ENCODE measurements at regions not wholly inside any gene's neighbourhood (a gene's known extent, or its start where the extent isn't known, plus 50 kb on each side); places are given as distances from the start of the nearest gene placed in this dataset.

DNA sequence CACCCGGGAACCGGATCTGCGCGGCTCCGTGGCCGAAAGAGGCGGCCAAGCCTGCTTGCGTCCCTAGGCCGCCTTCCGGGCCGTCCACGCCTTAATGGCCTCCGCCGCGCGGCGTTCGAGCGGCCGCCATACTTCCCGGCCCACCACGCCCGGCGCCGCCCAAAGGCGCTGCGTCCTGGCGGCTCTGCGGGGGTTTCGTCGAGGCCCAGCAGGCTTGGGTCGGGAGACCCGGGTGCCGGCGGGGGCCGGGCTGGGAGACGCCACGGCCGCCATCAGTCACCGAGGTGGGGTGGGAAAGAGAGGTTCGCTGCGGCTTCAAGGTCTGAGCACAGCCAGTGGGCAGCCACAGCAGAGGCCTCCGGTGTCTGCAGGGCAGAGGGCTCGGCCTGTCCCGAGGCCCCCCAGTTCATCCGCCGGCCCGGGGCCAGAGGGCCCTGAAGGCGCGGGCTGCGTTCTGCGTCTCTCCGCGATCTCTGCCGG is 545.8 kb upstream of the CDH10 start (continued):
- TF ChIP-seq, protein P1, sequence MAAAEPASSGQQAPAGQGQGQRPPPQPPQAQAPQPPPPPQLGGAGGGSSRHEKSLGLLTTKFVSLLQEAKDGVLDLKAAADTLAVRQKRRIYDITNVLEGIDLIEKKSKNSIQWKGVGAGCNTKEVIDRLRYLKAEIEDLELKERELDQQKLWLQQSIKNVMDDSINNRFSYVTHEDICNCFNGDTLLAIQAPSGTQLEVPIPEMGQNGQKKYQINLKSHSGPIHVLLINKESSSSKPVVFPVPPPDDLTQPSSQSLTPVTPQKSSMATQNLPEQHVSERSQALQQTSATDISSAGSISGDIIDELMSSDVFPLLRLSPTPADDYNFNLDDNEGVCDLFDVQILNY (CRISPR knock-in tag; IDR thresholded peaks at IDR 0.05), result no peak
- TF ChIP-seq, protein P2, sequence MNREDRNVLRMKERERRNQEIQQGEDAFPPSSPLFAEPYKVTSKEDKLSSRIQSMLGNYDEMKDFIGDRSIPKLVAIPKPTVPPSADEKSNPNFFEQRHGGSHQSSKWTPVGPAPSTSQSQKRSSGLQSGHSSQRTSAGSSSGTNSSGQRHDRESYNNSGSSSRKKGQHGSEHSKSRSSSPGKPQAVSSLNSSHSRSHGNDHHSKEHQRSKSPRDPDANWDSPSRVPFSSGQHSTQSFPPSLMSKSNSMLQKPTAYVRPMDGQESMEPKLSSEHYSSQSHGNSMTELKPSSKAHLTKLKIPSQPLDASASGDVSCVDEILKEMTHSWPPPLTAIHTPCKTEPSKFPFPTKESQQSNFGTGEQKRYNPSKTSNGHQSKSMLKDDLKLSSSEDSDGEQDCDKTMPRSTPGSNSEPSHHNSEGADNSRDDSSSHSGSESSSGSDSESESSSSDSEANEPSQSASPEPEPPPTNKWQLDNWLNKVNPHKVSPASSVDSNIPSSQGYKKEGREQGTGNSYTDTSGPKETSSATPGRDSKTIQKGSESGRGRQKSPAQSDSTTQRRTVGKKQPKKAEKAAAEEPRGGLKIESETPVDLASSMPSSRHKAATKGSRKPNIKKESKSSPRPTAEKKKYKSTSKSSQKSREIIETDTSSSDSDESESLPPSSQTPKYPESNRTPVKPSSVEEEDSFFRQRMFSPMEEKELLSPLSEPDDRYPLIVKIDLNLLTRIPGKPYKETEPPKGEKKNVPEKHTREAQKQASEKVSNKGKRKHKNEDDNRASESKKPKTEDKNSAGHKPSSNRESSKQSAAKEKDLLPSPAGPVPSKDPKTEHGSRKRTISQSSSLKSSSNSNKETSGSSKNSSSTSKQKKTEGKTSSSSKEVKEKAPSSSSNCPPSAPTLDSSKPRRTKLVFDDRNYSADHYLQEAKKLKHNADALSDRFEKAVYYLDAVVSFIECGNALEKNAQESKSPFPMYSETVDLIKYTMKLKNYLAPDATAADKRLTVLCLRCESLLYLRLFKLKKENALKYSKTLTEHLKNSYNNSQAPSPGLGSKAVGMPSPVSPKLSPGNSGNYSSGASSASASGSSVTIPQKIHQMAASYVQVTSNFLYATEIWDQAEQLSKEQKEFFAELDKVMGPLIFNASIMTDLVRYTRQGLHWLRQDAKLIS (CRISPR knock-in tag; IDR thresholded peaks at IDR 0.05; ENCODE audit: borderline replicate concordance), result no peak
- no peak for TF ChIP-seq ZNF416 (CRISPR knock-in tag; IDR thresholded peaks at IDR 0.05)

DNA sequence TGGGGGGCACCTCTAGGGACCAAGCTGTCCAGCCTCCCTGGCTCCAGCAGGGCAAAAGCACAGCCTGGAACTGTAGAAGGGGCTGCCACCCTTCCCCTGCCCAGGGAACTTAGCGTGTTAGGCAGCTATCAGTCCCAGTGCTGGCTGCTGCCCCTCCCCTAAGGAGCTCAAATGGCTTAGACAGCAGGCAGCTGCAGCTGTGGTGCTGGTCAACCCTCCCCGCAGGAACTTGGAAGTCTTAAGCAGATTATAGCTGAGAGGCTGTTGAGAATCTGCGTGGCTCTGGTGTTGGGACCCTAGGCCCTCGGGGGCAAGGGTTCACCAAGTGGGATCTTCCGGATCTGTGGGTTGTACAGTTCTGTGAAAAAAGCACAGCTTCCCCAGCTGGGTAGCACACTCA is 536.5 kb upstream of the CDH10 start:
- no peak overlapping the region for H3K27ac Mint-ChIP-seq
- ATAC-seq (no peak), DNase-seq (ENCODE audit: low spot score) (no peak)
- ChIA-PET CTCF (no interaction called here), POLR2A (no interaction called here)
- peaks cover 15% of the 10 kb centered on the region for H3K36me3 Mint-ChIP-seq
- H3K9me3 Mint-ChIP-seq, result peaks cover 46% of the 10 kb centered on the region
- TF ChIP-seq, protein P2 (CRISPR knock-in tag; IDR thresholded peaks at IDR 0.05; ENCODE audit: borderline replicate concordance), result no peak
- TF ChIP-seq PRRX2 (CRISPR knock-in tag; IDR thresholded peaks at IDR 0.05) (no peak), ZNF416 (CRISPR knock-in tag; IDR thresholded peaks at IDR 0.05) (no peak), ZNF396 (CRISPR knock-in tag; IDR thresholded peaks at IDR 0.05; ENCODE audit: borderline replicate concordance) (no peak), TCF7 (CRISPR knock-in tag; IDR thresholded peaks at IDR 0.05; ENCODE audit: low read depth) (no peak), ZNF219 (CRISPR knock-in tag; IDR thresholded peaks at IDR 0.05; ENCODE audit: borderline replicate concordance) (no peak)
- TF ChIP-seq, protein P3, sequence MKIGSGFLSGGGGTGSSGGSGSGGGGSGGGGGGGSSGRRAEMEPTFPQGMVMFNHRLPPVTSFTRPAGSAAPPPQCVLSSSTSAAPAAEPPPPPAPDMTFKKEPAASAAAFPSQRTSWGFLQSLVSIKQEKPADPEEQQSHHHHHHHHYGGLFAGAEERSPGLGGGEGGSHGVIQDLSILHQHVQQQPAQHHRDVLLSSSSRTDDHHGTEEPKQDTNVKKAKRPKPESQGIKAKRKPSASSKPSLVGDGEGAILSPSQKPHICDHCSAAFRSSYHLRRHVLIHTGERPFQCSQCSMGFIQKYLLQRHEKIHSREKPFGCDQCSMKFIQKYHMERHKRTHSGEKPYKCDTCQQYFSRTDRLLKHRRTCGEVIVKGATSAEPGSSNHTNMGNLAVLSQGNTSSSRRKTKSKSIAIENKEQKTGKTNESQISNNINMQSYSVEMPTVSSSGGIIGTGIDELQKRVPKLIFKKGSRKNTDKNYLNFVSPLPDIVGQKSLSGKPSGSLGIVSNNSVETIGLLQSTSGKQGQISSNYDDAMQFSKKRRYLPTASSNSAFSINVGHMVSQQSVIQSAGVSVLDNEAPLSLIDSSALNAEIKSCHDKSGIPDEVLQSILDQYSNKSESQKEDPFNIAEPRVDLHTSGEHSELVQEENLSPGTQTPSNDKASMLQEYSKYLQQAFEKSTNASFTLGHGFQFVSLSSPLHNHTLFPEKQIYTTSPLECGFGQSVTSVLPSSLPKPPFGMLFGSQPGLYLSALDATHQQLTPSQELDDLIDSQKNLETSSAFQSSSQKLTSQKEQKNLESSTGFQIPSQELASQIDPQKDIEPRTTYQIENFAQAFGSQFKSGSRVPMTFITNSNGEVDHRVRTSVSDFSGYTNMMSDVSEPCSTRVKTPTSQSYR (CRISPR knock-in tag; IDR thresholded peaks at IDR 0.05), result no peak
- TF ChIP-seq, protein P4, sequence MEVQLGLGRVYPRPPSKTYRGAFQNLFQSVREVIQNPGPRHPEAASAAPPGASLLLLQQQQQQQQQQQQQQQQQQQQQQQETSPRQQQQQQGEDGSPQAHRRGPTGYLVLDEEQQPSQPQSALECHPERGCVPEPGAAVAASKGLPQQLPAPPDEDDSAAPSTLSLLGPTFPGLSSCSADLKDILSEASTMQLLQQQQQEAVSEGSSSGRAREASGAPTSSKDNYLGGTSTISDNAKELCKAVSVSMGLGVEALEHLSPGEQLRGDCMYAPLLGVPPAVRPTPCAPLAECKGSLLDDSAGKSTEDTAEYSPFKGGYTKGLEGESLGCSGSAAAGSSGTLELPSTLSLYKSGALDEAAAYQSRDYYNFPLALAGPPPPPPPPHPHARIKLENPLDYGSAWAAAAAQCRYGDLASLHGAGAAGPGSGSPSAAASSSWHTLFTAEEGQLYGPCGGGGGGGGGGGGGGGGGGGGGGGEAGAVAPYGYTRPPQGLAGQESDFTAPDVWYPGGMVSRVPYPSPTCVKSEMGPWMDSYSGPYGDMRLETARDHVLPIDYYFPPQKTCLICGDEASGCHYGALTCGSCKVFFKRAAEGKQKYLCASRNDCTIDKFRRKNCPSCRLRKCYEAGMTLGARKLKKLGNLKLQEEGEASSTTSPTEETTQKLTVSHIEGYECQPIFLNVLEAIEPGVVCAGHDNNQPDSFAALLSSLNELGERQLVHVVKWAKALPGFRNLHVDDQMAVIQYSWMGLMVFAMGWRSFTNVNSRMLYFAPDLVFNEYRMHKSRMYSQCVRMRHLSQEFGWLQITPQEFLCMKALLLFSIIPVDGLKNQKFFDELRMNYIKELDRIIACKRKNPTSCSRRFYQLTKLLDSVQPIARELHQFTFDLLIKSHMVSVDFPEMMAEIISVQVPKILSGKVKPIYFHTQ (CRISPR knock-in tag; IDR thresholded peaks at IDR 0.05), result no peak
- TF ChIP-seq, protein P5, sequence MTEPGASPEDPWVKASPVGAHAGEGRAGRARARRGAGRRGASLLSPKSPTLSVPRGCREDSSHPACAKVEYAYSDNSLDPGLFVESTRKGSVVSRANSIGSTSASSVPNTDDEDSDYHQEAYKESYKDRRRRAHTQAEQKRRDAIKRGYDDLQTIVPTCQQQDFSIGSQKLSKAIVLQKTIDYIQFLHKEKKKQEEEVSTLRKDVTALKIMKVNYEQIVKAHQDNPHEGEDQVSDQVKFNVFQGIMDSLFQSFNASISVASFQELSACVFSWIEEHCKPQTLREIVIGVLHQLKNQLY (CRISPR knock-in tag; IDR thresholded peaks at IDR 0.05), result no peak
- TF ChIP-seq, protein P6, sequence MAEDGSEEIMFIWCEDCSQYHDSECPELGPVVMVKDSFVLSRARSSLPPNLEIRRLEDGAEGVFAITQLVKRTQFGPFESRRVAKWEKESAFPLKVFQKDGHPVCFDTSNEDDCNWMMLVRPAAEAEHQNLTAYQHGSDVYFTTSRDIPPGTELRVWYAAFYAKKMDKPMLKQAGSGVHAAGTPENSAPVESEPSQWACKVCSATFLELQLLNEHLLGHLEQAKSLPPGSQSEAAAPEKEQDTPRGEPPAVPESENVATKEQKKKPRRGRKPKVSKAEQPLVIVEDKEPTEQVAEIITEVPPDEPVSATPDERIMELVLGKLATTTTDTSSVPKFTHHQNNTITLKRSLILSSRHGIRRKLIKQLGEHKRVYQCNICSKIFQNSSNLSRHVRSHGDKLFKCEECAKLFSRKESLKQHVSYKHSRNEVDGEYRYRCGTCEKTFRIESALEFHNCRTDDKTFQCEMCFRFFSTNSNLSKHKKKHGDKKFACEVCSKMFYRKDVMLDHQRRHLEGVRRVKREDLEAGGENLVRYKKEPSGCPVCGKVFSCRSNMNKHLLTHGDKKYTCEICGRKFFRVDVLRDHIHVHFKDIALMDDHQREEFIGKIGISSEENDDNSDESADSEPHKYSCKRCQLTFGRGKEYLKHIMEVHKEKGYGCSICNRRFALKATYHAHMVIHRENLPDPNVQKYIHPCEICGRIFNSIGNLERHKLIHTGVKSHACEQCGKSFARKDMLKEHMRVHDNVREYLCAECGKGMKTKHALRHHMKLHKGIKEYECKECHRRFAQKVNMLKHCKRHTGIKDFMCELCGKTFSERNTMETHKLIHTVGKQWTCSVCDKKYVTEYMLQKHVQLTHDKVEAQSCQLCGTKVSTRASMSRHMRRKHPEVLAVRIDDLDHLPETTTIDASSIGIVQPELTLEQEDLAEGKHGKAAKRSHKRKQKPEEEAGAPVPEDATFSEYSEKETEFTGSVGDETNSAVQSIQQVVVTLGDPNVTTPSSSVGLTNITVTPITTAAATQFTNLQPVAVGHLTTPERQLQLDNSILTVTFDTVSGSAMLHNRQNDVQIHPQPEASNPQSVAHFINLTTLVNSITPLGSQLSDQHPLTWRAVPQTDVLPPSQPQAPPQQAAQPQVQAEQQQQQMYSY (CRISPR knock-in tag; IDR thresholded peaks at IDR 0.05), result no peak
- TF ChIP-seq, protein P7, sequence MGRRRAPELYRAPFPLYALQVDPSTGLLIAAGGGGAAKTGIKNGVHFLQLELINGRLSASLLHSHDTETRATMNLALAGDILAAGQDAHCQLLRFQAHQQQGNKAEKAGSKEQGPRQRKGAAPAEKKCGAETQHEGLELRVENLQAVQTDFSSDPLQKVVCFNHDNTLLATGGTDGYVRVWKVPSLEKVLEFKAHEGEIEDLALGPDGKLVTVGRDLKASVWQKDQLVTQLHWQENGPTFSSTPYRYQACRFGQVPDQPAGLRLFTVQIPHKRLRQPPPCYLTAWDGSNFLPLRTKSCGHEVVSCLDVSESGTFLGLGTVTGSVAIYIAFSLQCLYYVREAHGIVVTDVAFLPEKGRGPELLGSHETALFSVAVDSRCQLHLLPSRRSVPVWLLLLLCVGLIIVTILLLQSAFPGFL (CRISPR knock-in tag; IDR thresholded peaks at IDR 0.05; ENCODE audit: borderline replicate concordance), result no peak
- no peak overlapping the region for H3K4me3 Mint-ChIP-seq
- peaks cover 9% of the 10 kb centered on the region; the same call in 1 of the 2 replicates for H3K4me1 Mint-ChIP-seq
- no peaks in the 10 kb centered on the region; the same call in 1 of the 2 replicates for H3K27me3 Mint-ChIP-seq (ENCODE audit: low read depth)

All from WTC11 (cell line).